CD4-positive, CD25-positive, alpha-beta regulatory T cell (primary cell): ENCODE measurements at regions not wholly inside any gene's neighbourhood (a gene's known extent, or its start where the extent isn't known, plus 50 kb on each side); places are given as distances from the start of the nearest gene placed in this dataset.
"Not testable (repeated sequence)": the region's sequence is repeated elsewhere in the genome, so short reads cannot be mapped to it uniquely, and the experiment has no call there.

Experiments used
- ATAC-seq, 2 donors: fragments of 150-1000 bp; cut with Tn5 transposase; one replicate each; pipeline ENCODE4 v1.10.0; 2021; ENCODE audit warnings: low read depth in 2 of 2, moderate number of reproducible peaks in 2 of 2, moderate library complexity in 1 of 2
- DNase-seq, 3 donors: peaks; one replicate each; pipeline versions ENCODE4 v3.0.0 to v3.0.0-alpha.2; 2012 to 2022; ENCODE audit warnings: mixed read lengths in 1 of 3
- H3K27ac ChIP-seq: one replicate; pipeline ENCODE4 v1.7.0; 2013; ENCODE audit warnings: mild to moderate bottlenecking, low read length; ENCODE audit not compliant: insufficient read depth, poor library complexity, severe bottlenecking
- H3K27me3 ChIP-seq: one replicate; pipeline ENCODE4 v1.7.0; 2013; ENCODE audit warnings: low read length; ENCODE audit not compliant: control insufficient read depth, insufficient read depth
- H3K36me3 ChIP-seq: one replicate; pipeline ENCODE4 v1.7.0; 2013; ENCODE audit warnings: mild to moderate bottlenecking, low read length, moderate library complexity; ENCODE audit not compliant: control insufficient read depth, insufficient read depth
- H3K4me1 ChIP-seq: 2 replicates; pipeline ENCODE4 v1.7.0; 2013; ENCODE audit warnings: mild to moderate bottlenecking, low read length; ENCODE audit not compliant: insufficient read depth, control insufficient read depth, poor library complexity, severe bottlenecking
- H3K4me3 ChIP-seq: one replicate; pipeline ENCODE4 v1.7.0; 2013; ENCODE audit warnings: low read depth, mild to moderate bottlenecking, low read length, moderate library complexity
- H3K9me3 ChIP-seq, 2 experiments: 1 replicate in 1 of 2; 2 replicates in 1 of 2; pipeline ENCODE4 v1.7.0; 2013; ENCODE audit warnings: low read length in 2 of 2, mild to moderate bottlenecking in 1 of 2, moderate library complexity in 1 of 2; ENCODE audit not compliant: control insufficient read depth in 2 of 2
- H3K27ac Mint-ChIP-seq, 3 donors: one replicate each; pipeline ENCODE4 v1.8.0; 2020 to 2022; ENCODE audit warnings: mild to moderate bottlenecking in 3 of 3, mixed read lengths in 3 of 3, moderate library complexity in 2 of 3
- H3K27me3 Mint-ChIP-seq: one replicate; pipeline ENCODE4 v1.8.0; 2022; ENCODE audit warnings: mild to moderate bottlenecking, mixed read lengths
- H3K36me3 Mint-ChIP-seq: one replicate; pipeline ENCODE4 v1.8.0; 2020; ENCODE audit warnings: mixed read lengths
- H3K4me1 Mint-ChIP-seq, 4 donors: one replicate each; pipeline ENCODE4 v1.8.0; 2020 to 2022; ENCODE audit warnings: mixed read lengths in 4 of 4, mild to moderate bottlenecking in 1 of 4
- H3K4me3 Mint-ChIP-seq, 4 donors: one replicate each; pipeline ENCODE4 v1.8.0; 2020 to 2022; ENCODE audit warnings: mild to moderate bottlenecking in 4 of 4, mixed read lengths in 4 of 4, moderate library complexity in 3 of 4
- H3K9me3 Mint-ChIP-seq, 7 donors: one replicate each; pipeline ENCODE4 v1.8.0; 2020 to 2022; ENCODE audit warnings: mixed read lengths in 7 of 7, mild to moderate bottlenecking in 3 of 7, moderate library complexity in 2 of 7

DNA sequence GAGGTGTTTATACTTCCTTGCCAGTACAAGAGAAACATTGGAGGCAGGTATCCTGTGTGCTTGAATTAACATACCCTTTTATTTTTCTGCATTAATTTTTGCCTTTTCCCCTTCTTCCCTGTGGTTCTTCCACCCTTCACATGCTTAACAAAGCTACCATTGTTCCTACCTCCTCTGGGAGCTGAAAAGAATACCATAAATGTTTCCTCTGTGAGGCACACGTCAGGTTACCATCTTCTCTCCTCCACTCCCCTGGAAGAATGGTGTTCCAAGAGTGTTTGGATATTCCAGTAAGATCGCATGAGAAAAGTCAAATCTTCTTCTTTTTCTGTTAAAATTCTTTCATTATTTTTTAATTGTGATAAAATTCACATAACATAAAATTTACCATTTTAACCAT, 74.6 kb upstream of the MARK1 start:
- ATAC-seq (no peak), DNase-seq (no peak)
- H3K27me3 Mint-ChIP-seq, result peaks cover 9% of the 10 kb centered on the region
- no peaks in the 10 kb centered on the region for H3K4me1 ChIP-seq
- no peak overlapping the region for H3K4me3 Mint-ChIP-seq
- no peak overlapping the region for H3K27ac Mint-ChIP-seq
- H3K27ac ChIP-seq, result no peak overlapping the region
- H3K4me3 ChIP-seq, result no peak overlapping the region
- H3K27me3 ChIP-seq, result no peaks in the 10 kb centered on the region
- H3K9me3 ChIP-seq, result no peaks in the 10 kb centered on the region
- no peaks in the 10 kb centered on the region for H3K4me1 Mint-ChIP-seq
- H3K36me3 Mint-ChIP-seq, result no peaks in the 10 kb centered on the region
- H3K9me3 Mint-ChIP-seq, result peaks cover 0 to 4% (median 0%) of the 10 kb centered on the region in 7 donors
- no peaks in the 10 kb centered on the region for H3K36me3 ChIP-seq

DNA sequence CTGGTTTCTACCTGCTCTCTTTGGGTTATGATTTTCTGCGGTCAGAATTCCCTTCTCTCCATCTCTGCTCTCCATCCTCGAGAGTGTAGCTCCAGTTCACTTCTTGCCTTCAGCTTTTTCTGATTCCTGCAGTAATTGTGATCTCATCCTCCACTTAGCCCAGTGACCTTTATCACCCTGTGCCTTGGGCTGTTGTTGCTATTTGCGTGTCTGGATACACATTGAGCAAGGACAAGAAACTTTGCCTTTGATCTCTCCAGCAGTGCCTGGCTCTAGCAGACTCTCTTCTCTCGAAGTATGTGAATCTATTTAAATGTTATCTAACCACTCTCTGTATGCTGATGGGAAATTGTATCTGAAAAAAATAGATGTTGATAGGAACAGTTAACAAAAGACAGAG, 76.4 kb upstream of the MARK1 start:
- H3K27me3 Mint-ChIP-seq, result peaks cover 9% of the 10 kb centered on the region
- H3K9me3 Mint-ChIP-seq, result peaks cover 0 to 4% (median 0%) of the 10 kb centered on the region in 7 donors
- no peak for ATAC-seq
- H3K27ac Mint-ChIP-seq, result no peak overlapping the region
- H3K36me3 Mint-ChIP-seq, result no peaks in the 10 kb centered on the region
- Histone ChIP-seq H3K9me3 (no peaks in the 10 kb centered on the region), H3K36me3 (no peaks in the 10 kb centered on the region), H3K4me1 (no peaks in the 10 kb centered on the region), H3K27ac (no peak overlapping the region), H3K27me3 (no peaks in the 10 kb centered on the region), H3K4me3 (no peak overlapping the region)
- DNase-seq, result no peak
- H3K4me1 Mint-ChIP-seq, result no peaks in the 10 kb centered on the region
- H3K4me3 Mint-ChIP-seq, result no peak overlapping the region

DNA sequence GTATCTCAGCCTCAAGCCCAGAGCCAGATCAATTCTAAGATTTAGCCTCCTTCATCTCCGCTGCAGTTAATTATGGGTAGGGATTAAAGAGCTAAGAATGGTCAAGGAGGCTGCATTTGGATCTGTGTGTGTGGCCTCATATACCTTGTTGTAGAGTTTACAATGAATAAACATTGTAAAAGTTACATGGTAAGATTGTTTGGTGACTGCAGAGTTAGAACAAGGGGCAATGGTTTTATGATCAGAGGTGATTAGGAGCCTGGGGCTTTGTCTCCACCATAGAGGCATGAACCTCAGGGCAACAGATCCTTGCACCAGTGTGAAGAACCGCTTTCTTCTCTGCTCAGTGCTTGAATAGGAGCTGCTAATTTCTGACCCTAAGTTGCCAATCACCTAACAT, 77.0 kb upstream of the MARK1 start:
- Histone ChIP-seq H3K36me3 (no peaks in the 10 kb centered on the region), H3K4me3 (no peak overlapping the region), H3K27ac (no peak overlapping the region), H3K27me3 (no peaks in the 10 kb centered on the region), H3K4me1 (no peaks in the 10 kb centered on the region), H3K9me3 (no peaks in the 10 kb centered on the region)
- Mint-ChIP-seq H3K27ac (no peak overlapping the region), H3K36me3 (no peaks in the 10 kb centered on the region), H3K9me3 (peaks cover 0 to 4% (median 0%) of the 10 kb centered on the region in 7 donors), H3K4me3 (no peak overlapping the region), H3K27me3 (peaks cover 13% of the 10 kb centered on the region), H3K4me1 (no peaks in the 10 kb centered on the region)
- no peak for DNase-seq
- no peak for ATAC-seq

DNA sequence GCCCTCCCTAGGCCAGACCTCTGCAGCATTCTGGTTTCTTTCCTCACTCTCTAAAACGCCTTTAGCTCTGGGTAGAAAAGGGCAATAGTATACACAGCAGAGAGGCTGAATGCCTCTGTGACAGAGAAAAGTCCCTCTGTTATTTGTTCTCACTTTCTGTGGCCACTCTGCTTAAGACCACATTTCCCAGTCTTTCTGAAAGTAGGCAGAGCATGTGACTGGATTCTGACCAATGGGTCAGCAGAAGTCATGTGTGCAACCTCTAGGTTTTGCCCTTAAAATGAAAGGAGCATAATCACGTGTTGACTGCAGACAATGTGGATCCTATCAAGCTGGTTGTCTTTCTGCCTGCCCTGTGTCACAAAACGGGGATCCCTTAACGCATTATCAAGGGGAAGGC, 79.7 kb upstream of the MARK1 start:
- H3K27ac ChIP-seq, result no peak overlapping the region
- Mint-ChIP-seq H3K4me3 (no peak overlapping the region), H3K4me1 (no peaks in the 10 kb centered on the region), H3K27ac (no peak overlapping the region), H3K27me3 (peaks cover 12% of the 10 kb centered on the region), H3K9me3 (peaks cover 0 to 5% (median 2%) of the 10 kb centered on the region in 7 donors), H3K36me3 (no peaks in the 10 kb centered on the region)
- H3K27me3 ChIP-seq, result no peaks in the 10 kb centered on the region
- no peak overlapping the region for H3K4me3 ChIP-seq
- H3K36me3 ChIP-seq, result no peaks in the 10 kb centered on the region
- H3K9me3 ChIP-seq, result no peaks in the 10 kb centered on the region
- no peak for DNase-seq
- H3K4me1 ChIP-seq, result no peaks in the 10 kb centered on the region
- ATAC-seq, result no peak

DNA sequence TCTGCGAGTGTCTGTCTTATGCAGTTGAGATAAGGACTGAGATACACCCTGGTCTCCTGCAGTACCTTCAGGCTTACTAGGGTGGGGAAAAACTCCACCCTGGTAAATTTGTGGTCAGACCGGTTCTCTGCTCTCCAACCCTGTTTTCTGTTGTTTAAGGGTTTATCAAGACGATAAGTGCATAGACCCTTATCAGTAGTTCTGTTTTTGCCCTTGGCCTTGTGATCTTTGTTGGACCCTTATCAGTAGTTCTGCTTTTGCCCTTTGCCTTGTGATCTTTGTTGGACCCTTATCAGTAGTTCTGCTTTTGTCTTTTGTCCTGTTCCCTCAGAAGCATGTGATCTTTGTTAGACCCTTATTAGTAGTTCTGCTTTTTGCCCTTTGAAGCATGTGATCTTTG, 83.3 kb upstream of the MARK1 start:
- DNase-seq, H3K27ac Mint-ChIP-seq, H3K36me3 Mint-ChIP-seq, ATAC-seq, H3K4me3 ChIP-seq, H3K27ac ChIP-seq, H3K36me3 ChIP-seq, H3K4me1 ChIP-seq, H3K4me3 Mint-ChIP-seq, H3K9me3 Mint-ChIP-seq, H3K4me1 Mint-ChIP-seq, H3K27me3 ChIP-seq, H3K9me3 ChIP-seq: not testable (repeated sequence)
- peaks cover 14% of the 10 kb centered on the region for H3K27me3 Mint-ChIP-seq

DNA sequence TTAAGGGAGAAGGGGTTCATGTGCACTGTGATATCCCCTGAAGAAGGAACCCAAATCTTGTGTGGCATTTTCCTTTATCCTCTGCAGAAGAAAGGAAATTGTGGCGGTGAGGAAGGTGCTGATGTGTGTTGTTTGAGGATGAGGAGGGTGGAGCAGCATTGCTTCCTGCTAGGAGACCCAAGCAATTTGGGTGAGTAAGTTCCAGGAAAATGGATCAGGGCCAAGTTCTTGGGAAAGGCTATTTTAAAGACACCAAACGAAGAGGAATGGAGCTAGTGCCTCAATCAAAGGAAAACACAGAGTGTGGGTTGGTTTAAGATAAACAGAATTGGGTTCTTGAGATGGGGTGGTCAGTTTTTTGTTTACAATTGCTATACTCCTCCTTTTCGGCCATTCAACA, 86.7 kb upstream of the MARK1 start:
- no peak for ATAC-seq
- H3K4me1 Mint-ChIP-seq, result no peaks in the 10 kb centered on the region
- H3K36me3 Mint-ChIP-seq, result no peaks in the 10 kb centered on the region
- Histone ChIP-seq H3K4me3 (no peak overlapping the region), H3K36me3 (no peaks in the 10 kb centered on the region), H3K27me3 (no peaks in the 10 kb centered on the region), H3K27ac (no peak overlapping the region), H3K9me3 (no peaks in the 10 kb centered on the region), H3K4me1 (no peaks in the 10 kb centered on the region)
- peaks cover 0 to 5% (median 2%) of the 10 kb centered on the region in 7 donors for H3K9me3 Mint-ChIP-seq
- peaks cover 13% of the 10 kb centered on the region for H3K27me3 Mint-ChIP-seq
- H3K4me3 Mint-ChIP-seq, result no peak overlapping the region
- no peak for DNase-seq
- no peak overlapping the region for H3K27ac Mint-ChIP-seq

DNA sequence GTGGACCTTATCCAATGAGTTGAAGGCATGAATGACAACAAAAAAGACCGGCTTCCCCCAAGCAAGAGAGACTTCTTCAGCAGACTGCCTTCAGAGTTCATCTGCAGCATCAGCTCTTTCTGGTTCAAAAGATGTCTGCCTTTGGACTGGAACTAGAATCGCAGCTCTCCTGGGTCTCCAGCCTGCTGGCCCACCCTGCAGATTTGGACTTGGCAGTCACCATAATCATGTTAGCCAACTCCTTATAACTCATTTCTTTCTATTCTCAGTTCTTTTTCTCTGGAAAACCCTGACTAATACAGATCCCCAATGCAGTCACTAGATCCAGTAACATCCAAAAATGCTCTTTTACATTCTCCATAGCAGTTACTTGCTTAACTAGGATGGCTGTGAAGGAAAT, 89.2 kb upstream of the MARK1 start:
- H3K4me3 ChIP-seq, result no peak overlapping the region
- H3K27me3 ChIP-seq, result no peaks in the 10 kb centered on the region
- peaks cover 7% of the 10 kb centered on the region for H3K27me3 Mint-ChIP-seq
- no peak overlapping the region for H3K4me3 Mint-ChIP-seq
- H3K36me3 Mint-ChIP-seq, result no peaks in the 10 kb centered on the region
- no peaks in the 10 kb centered on the region for H3K4me1 ChIP-seq
- DNase-seq (no peak), ATAC-seq (no peak)
- no peak overlapping the region for H3K27ac ChIP-seq
- no peaks in the 10 kb centered on the region for H3K36me3 ChIP-seq
- peaks cover 0 to 2% (median 0%) of the 10 kb centered on the region in 7 donors for H3K9me3 Mint-ChIP-seq
- H3K27ac Mint-ChIP-seq, result no peak overlapping the region
- H3K4me1 Mint-ChIP-seq, result no peaks in the 10 kb centered on the region
- no peaks in the 10 kb centered on the region for H3K9me3 ChIP-seq

DNA sequence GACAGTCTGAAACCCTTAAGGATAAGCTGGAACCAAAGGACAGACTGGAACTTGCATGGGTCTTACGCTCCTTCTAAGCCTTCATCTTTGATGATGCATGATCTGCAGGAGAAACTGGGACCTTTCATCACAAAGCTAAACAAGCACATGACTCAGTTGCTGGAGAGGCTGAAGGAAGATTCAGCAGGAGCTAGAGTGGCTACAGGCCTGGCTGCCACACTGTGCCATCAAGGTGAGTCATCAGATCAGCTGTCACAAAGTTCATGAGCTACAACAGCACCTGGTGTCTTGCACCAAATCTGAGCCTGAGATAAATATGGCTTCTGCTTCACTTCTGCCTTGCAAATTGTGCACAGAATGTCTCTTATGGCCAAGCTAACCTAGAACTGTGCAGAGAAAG, 95.5 kb upstream of the MARK1 start:
- no peaks in the 10 kb centered on the region for H3K9me3 Mint-ChIP-seq
- no peaks in the 10 kb centered on the region for H3K9me3 ChIP-seq
- H3K4me3 ChIP-seq, result no peak overlapping the region
- no peak overlapping the region for H3K27ac ChIP-seq
- no peak for DNase-seq
- no peaks in the 10 kb centered on the region for H3K36me3 ChIP-seq
- H3K4me1 Mint-ChIP-seq, result no peaks in the 10 kb centered on the region
- H3K27me3 Mint-ChIP-seq, result no peaks in the 10 kb centered on the region
- no peaks in the 10 kb centered on the region for H3K4me1 ChIP-seq
- H3K27ac Mint-ChIP-seq, result no peak overlapping the region
- no peaks in the 10 kb centered on the region for H3K27me3 ChIP-seq
- H3K36me3 Mint-ChIP-seq, result no peaks in the 10 kb centered on the region
- no peak overlapping the region for H3K4me3 Mint-ChIP-seq
- no peak for ATAC-seq
